Endothelial cell of umbilical vein (primary cell): ENCODE measurements at regions not wholly inside any gene's neighbourhood (a gene's known extent, or its start where the extent isn't known, plus 50 kb on each side); places are given as distances from the start of the nearest gene placed in this dataset.
"Not testable (repeated sequence)": the region's sequence is repeated elsewhere in the genome, so short reads cannot be mapped to it uniquely, and the experiment has no call there.

Experiments
- BruUV-seq: library from RNA; stranded (reverse); fragments of 400-500 nt; replicated peaks from 2 replicates; lab custom pipeline; 2021; lab: Mats Ljungman, UMichigan
- CTCF ChIA-PET: fragments of 300-600, 350-600 bp; sonication (Branson Sonifier 250); formaldehyde crosslinking; loops from one replicate; lab custom pipeline; 2021; ENCODE audit warnings: antibody characterized with exemption, inconsistent platforms; lab: Charles Lee
- POLR2A ChIA-PET: fragments of 300-600, 350-600 bp; sonication (Branson Sonifier 250); formaldehyde crosslinking; loops from one replicate; lab custom pipeline; 2021; ENCODE audit warnings: antibody characterized with exemption, inconsistent platforms; lab: Charles Lee
- DNase-seq: peaks from one replicate; pipeline ENCODE4 v3.0.0-alpha.2; 2011; ENCODE audit warnings: low read depth, low spot score
- FAIRE-seq: peaks from 2 replicates; lab custom pipeline; 2011; peaks lifted over from hg19 to GRCh38; lab: Jason Lieb, UNC
- H2AFZ ChIP-seq: 2 replicates; pipeline ENCODE4 v1.6.0; 2012; ENCODE audit warnings: low read depth, low read length, control low read depth, inconsistent platforms
- H3K27ac ChIP-seq: 2 replicates; pipeline ENCODE4 v1.5.1; 2011; ENCODE audit warnings: low read depth, mild to moderate bottlenecking, control low read depth, low read length, moderate library complexity; ENCODE audit not compliant: insufficient read depth
- H3K27me3 ChIP-seq, 2 experiments: 2 replicates each; pipeline versions ENCODE4 v1.6.0 to v1.6.1; 2011; ENCODE audit warnings: low read length in 2 of 2, mixed read lengths in 1 of 2; ENCODE audit not compliant: control insufficient read depth in 2 of 2, insufficient read depth in 2 of 2
- H3K36me3 ChIP-seq, 2 experiments: 2 replicates in 1 of 2; 3 replicates in 1 of 2; pipeline ENCODE4 v1.5.1; 2011; ENCODE audit warnings: low read length in 2 of 2, mild to moderate bottlenecking in 1 of 2, moderate library complexity in 1 of 2; ENCODE audit not compliant: control insufficient read depth in 2 of 2, insufficient read depth in 2 of 2; ENCODE audit errors: extremely low read depth in 1 of 2
- H3K4me1 ChIP-seq: 3 replicates; pipeline ENCODE4 v1.5.1; 2011; ENCODE audit warnings: mild to moderate bottlenecking, low read length; ENCODE audit not compliant: control insufficient read depth, insufficient read depth; ENCODE audit errors: extremely low read depth
- H3K4me2 ChIP-seq: 2 replicates; pipeline ENCODE4 v1.6.1; 2011; ENCODE audit warnings: low read length, control low read depth, mixed read lengths; ENCODE audit not compliant: insufficient read depth
- H3K4me3 ChIP-seq, 3 experiments: fragments of 200-600 bp in 1 of 3; sonication (generic), shearing (Covaris generic) in 1 of 3; replicated peaks in 1 of 3; 2 replicates each; pipeline ENCODE4 v1.5.1; 2011 to 2016; ENCODE audit warnings: control low read depth in 3 of 3, low read length in 3 of 3, mild to moderate bottlenecking in 2 of 3, inconsistent platforms in 1 of 3, low read depth in 1 of 3, moderate library complexity in 1 of 3; ENCODE audit not compliant: insufficient read depth in 1 of 3
- H3K79me2 ChIP-seq: 2 replicates; pipeline ENCODE4 v1.6.0; 2012; ENCODE audit warnings: low read length, inconsistent platforms; ENCODE audit not compliant: control insufficient read depth, insufficient read depth
- H3K9ac ChIP-seq: replicated peaks from 2 replicates; pipeline ENCODE3; 2011; ENCODE audit warnings: low read length, control low read depth; ENCODE audit not compliant: insufficient read depth; ENCODE audit errors: extremely low read depth
- H3K9me1 ChIP-seq: replicated peaks from 3 replicates; pipeline ENCODE4 v1.6.0; 2011; ENCODE audit warnings: mild to moderate bottlenecking, low read length; ENCODE audit not compliant: control insufficient read depth, insufficient read depth; ENCODE audit errors: extremely low read depth
- H3K9me3 ChIP-seq: replicated peaks from 2 replicates; pipeline ENCODE4 v1.5.1; 2012; ENCODE audit warnings: low read length, inconsistent platforms; ENCODE audit not compliant: control insufficient read depth, insufficient read depth
- H4K20me1 ChIP-seq: replicated peaks from 2 replicates; pipeline ENCODE3; 2011; ENCODE audit warnings: mild to moderate bottlenecking, low read length; ENCODE audit not compliant: control insufficient read depth, insufficient read depth; ENCODE audit errors: extremely low read depth
- CTCF ChIP-seq, 2 donors: IDR thresholded peaks; 1 replicate in 1 of 2; 2 replicates in 1 of 2; pipeline ENCODE4 v1.5.1; 2011; ENCODE audit warnings: low read length in 2 of 2, mild to moderate bottlenecking in 2 of 2, moderate library complexity in 2 of 2, control low read depth in 1 of 2, inconsistent platforms in 1 of 2, low read depth in 1 of 2; ENCODE audit not compliant: insufficient read depth in 1 of 2; ENCODE audit errors: extremely low read depth in 1 of 2
- FOS ChIP-seq: IDR thresholded peaks from 2 replicates; pipeline ENCODE4 v1.6.1; 2011; ENCODE audit warnings: mild to moderate bottlenecking, low read length, moderate library complexity, borderline replicate concordance; ENCODE audit not compliant: insufficient read depth
- GATA2 ChIP-seq: IDR thresholded peaks from 2 replicates; pipeline ENCODE4 v1.7.0; 2011; ENCODE audit warnings: low read depth, mild to moderate bottlenecking, moderate library complexity, mixed read lengths, low read length; ENCODE audit not compliant: insufficient read length, insufficient read depth
- MAX ChIP-seq: IDR thresholded peaks from 2 replicates; pipeline ENCODE4 v1.6.1; 2011; ENCODE audit not compliant: insufficient read depth, insufficient read length
- POLR2AphosphoS5 ChIP-seq: IDR thresholded peaks from 2 replicates; pipeline ENCODE4 v1.6.1; 2012; ENCODE audit warnings: low read depth, mild to moderate bottlenecking, control low read depth, low read length, moderate library complexity; ENCODE audit not compliant: insufficient read depth
- dilution Hi-C: fragments of 300-500 bp; cut with MboI; formaldehyde crosslinking; loops from one replicate; pipeline ENCODE4 v1.15.0; 2019; ENCODE audit warnings: low sequenced_read_pairs; ENCODE audit not compliant: extremely low pct_ligation_motif_present
- intact Hi-C: fragments of 100-400 bp; cut with micrococcal nuclease; formaldehyde crosslinking; loops from one replicate; pipeline ENCODE4 v1.10.0; 2022

- H4K20me1 ChIP-seq = no peaks in the 10 kb centered on the region
- H3K9me1 ChIP-seq = no peaks in the 10 kb centered on the region
- H2AFZ ChIP-seq = no peak overlapping the region
- no peak for TF ChIP-seq POLR2AphosphoS5
- peaks cover 7% of the 10 kb centered on the region for H3K9me3 ChIP-seq
- POLR2A ChIA-PET = no interaction called here
- CTCF ChIA-PET = no interaction called here
- H3K9ac ChIP-seq = no peak overlapping the region
- no peak overlapping the region for H3K27ac ChIP-seq
- H3K4me2 ChIP-seq = no peak overlapping the region
- no peaks in the 10 kb centered on the region for H3K4me1 ChIP-seq
- H3K4me3 ChIP-seq = no peak overlapping the region
- no peaks in the 10 kb centered on the region for H3K79me2 ChIP-seq
- no TSS peak for BruUV-seq
- H3K36me3 ChIP-seq = no peaks in the 10 kb centered on the region
- dilution Hi-C loops = no loop called here
- FAIRE-seq = no peak
- no peak for DNase-seq
- no peaks in the 10 kb centered on the region for H3K27me3 ChIP-seq
- intact Hi-C loops = no loop called here
These were observed 313.1 kb upstream of the PPP2R3A start for GRCh38 chr3:135652388-135652787.

- no peak overlapping the region for H3K27ac ChIP-seq
These were observed 310.2 kb upstream of the PPP2R3A start for GRCh38 chr3:135655328-135655727.

GRCh38 chr3:135658451-135658850 is 307.1 kb upstream of the PPP2R3A start:
- H2AFZ ChIP-seq, H3K4me3 ChIP-seq, FAIRE-seq, POLR2A ChIA-PET, H3K9ac ChIP-seq, H3K4me1 ChIP-seq, H3K79me2 ChIP-seq, H3K9me3 ChIP-seq, H3K27ac ChIP-seq, H3K27me3 ChIP-seq, H3K36me3 ChIP-seq, intact Hi-C loops, H4K20me1 ChIP-seq, BruUV-seq, H3K4me2 ChIP-seq, DNase-seq, CTCF ChIA-PET, H3K9me1 ChIP-seq, dilution Hi-C loops: not testable (repeated sequence)

More at GRCh38 chr3:135655328-135655727, 310.2 kb upstream of the PPP2R3A start:
- no peak overlapping the region for H2AFZ ChIP-seq
- FAIRE-seq (no peak), DNase-seq (no peak)
- no peaks in the 10 kb centered on the region for H4K20me1 ChIP-seq
- H3K27me3 ChIP-seq = no peaks in the 10 kb centered on the region
- H3K79me2 ChIP-seq = no peaks in the 10 kb centered on the region
- H3K4me2 ChIP-seq = no peak overlapping the region
- intact Hi-C loops (no loop called here), dilution Hi-C loops (no loop called here)
- no peaks in the 10 kb centered on the region for H3K9me1 ChIP-seq
- H3K9ac ChIP-seq = no peak overlapping the region
- peaks cover 4% of the 10 kb centered on the region for H3K9me3 ChIP-seq
- TF ChIP-seq FOS (no peak), POLR2AphosphoS5 (no peak), MAX (no peak), CTCF (IDR thresholded peaks at IDR 0.05; ENCODE audit: extremely low read depth in 1 of 2, insufficient read depth in 1 of 2, low read depth in 1 of 2, low read length in 2 of 2) (no peak), GATA2 (no peak)
- BruUV-seq = no TSS peak
- CTCF ChIA-PET = no interaction called here
- H3K4me1 ChIP-seq = no peaks in the 10 kb centered on the region
- no peak overlapping the region for H3K4me3 ChIP-seq
- no peaks in the 10 kb centered on the region for H3K36me3 ChIP-seq
- POLR2A ChIA-PET = no interaction called here
